Thyroid gland (tissue), 4 donors: ENCODE measurements at regions not wholly inside any gene's neighbourhood (a gene's known extent, or its start where the extent isn't known, plus 50 kb on each side); places are given as distances from the start of the nearest gene placed in this dataset.

ENCODE experiments used
- POLR2A ChIP-seq, 2 donors: fragments of 450-650 bp; IDR thresholded peaks; one replicate each; pipeline ENCODE4 v1.6.1; 2017; ENCODE audit warnings: antibody characterized with exemption in 2 of 2, mild to moderate bottlenecking in 2 of 2, moderate library complexity in 1 of 2
- TF ChIP-seq, protein P1 (sequence below), 6 experiments: fragments of 200-600 bp in 3 of 6; fragments of 450-650 bp in 3 of 6; sonication (generic) in 3 of 6; IDR thresholded peaks; one replicate each; pipeline ENCODE4 v1.5.1; 2016 to 2019; ENCODE audit warnings: antibody characterized with exemption in 6 of 6, mild to moderate bottlenecking in 2 of 6, inconsistent platforms in 1 of 6, moderate library complexity in 1 of 6

DNA sequence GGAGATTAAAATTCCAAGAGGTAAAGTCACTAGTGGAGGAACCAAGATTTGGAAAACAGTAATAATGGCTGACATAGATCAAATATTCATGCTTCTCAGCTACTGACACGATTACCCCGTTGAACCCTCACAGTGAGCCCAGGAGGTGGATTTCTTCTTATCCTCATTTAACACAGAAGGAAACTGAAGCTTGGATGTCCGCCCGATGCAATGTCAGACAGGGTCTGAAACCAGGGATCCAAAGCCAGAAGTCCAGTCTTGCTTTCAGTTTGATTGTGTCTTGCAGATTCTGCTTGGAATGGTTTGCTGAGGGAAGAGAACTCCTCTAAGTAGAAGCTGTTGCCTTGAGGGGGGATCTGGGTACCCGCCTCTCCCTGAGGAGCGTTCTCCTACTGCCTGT is 404.7 kb downstream of the KCNRG start:
- TF ChIP-seq, protein P1, sequence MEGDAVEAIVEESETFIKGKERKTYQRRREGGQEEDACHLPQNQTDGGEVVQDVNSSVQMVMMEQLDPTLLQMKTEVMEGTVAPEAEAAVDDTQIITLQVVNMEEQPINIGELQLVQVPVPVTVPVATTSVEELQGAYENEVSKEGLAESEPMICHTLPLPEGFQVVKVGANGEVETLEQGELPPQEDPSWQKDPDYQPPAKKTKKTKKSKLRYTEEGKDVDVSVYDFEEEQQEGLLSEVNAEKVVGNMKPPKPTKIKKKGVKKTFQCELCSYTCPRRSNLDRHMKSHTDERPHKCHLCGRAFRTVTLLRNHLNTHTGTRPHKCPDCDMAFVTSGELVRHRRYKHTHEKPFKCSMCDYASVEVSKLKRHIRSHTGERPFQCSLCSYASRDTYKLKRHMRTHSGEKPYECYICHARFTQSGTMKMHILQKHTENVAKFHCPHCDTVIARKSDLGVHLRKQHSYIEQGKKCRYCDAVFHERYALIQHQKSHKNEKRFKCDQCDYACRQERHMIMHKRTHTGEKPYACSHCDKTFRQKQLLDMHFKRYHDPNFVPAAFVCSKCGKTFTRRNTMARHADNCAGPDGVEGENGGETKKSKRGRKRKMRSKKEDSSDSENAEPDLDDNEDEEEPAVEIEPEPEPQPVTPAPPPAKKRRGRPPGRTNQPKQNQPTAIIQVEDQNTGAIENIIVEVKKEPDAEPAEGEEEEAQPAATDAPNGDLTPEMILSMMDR (IDR thresholded peaks at IDR 0.05): no peak
- no peak for TF ChIP-seq POLR2A (IDR thresholded peaks at IDR 0.05)
